NCI-H345 treated with DMSO at 0.1 percent for 48 hours (cell line): ENCODE measurements at regions not wholly inside any gene's neighbourhood (a gene's known extent, or its start where the extent isn't known, plus 50 kb on each side); places are given as distances from the start of the nearest gene placed in this dataset.

Source experiments
- DNase-seq: peaks from one replicate; lab custom pipeline; 2025; ENCODE audit not compliant: unreplicated experiment; lab: John Stamatoyannopoulos, UW

DNA sequence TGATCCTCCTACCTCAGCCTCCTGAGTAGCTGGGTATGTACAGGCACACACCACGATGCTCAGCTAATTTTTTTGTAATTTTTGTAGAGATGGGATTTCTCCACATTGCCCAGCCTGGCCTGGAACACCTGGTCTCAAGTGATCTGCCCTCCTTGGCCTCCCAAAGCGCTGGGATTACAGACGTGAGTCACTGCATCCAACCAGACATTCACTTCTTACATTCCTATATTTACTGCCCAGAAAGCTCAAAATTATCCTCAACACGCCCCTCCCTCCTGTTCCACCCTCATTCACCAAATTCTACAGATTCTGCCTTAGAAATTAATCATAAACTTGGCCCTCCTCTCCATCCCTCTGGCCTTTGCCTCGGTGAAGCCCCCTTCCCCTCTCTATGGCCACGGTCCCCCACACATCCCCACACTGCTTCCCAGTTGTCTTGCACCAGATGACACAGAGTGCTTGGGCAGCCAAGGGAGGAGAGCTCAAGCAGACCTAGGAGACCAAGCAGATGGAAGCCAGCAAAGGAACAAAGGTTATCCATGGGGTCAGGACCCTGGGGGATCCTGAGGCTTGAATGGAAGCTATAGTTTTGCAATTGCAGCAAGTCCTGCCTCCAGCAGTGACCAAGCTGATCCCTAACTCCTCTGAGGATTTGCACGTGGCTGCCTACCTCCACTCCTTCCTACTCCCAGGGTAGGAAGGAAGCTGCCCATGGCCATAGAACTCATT lies 213.2 kb upstream of the FOXN3 start:
- no peak for DNase-seq

DNA sequence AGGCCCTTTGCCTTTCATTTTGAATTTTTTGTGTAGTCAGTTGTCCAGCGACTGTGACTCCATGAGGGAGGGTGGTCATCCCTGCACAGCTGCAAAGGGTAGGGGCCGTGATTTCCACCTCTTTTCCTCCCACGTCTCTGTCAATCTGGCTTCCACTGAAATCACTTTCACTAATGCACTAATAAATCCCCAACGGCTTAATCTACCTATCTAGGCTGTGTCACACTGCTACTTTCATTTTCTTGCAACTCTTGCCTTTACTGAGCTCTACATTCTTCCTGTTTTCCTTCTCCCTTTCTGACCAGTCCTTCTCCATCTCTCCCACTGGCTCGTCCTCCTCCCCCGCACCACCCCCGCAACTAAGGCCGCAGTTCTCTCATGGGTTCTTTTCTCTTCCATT lies 212.3 kb upstream of the FOXN3 start:
- no peak for DNase-seq

DNA sequence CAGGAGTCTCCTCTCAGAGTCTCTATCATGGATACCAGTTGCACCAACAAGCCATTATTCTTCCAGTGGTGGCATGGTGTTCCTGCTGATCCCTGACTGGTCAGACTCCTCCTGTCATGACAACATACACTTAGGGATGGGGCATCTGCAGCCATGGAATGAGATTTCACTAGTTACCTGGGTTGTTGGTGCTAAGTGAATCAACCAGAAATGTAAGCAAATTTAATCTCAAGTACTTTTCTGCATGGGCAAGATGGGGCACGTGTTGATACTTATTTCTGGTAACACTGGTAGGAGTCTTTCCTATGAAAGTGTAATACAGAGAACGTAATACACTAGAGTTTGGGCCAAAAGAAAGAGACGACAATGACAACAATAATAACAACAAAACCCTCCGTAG lies 211.5 kb upstream of the FOXN3 start:
- DNase-seq, result no peak

DNA sequence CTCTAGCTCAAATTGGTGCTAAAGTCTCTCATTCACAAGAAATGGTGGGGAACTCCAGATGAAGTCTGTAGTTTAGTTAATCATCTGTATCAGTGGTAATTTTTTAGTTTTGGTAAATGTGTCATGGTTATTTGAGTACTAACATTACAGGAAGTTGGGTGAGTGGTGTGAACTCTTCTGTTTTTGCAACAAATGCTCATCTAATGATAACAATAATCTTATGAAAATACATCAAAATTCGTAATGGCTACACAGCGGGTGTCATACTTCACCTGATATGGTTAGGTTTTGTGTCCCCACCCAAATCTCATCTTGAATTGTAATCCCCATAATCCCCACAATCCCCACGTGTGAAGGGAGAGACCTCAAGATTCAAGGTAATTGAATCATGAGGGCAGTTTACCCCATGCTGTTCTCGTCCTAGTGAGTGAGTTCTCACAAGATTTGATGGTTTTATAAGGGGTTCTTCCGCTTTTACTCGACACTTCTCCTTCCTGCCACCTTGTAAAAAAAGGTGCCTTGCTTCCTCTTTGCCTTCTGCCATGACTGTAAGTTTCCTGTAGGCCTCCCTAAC lies 209.3 kb upstream of the FOXN3 start:
- no peak for DNase-seq

DNA sequence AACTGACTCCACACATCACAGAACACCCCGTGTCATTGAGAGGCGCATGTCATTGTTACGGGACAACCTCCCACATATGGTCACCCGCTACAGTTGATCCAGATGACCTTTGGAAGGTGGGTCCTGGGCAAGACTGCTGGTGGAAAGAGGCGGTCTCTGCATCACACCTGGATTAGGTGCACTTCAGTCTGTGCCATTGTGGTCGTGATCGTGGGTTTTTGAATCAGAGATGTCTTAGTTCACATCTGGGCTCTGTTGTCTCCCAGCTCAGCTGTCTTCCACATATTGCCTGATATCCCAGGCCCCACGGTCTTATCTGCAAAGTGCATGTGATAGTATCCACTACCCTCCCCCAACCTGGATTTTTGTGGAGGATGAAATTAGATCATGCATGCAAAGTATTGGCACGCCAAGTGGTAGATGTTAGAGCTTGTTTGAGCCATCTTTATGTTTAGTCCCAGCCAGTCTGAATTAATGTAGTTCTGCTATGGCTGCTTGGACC lies 208.7 kb upstream of the FOXN3 start:
- peak; percentile 32 for DNase-seq

DNA sequence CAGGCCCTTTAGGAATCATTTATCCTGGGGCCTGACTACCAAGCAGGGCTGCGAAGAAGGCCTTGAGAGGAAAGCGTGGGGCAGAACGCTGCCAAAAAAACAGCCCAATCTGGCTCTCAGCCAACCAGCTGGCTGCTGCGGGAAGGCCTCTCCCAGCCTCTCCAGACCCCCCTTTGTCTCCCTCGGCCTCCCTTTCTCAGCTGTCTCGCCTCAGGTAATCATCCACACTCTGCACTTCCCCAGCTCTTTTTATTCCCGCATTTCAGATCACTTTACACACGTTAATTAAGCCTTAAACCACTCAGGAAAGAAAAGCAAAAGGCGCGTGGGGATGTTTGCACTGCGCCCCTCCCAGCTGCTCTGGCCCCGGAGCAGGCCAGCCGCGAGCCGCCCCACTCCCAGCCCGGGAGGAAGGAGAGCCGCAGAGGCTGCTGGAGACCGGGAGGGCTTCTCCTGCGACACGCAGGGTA lies 208.2 kb upstream of the FOXN3 start:
- peak; percentile 80 for DNase-seq

DNA sequence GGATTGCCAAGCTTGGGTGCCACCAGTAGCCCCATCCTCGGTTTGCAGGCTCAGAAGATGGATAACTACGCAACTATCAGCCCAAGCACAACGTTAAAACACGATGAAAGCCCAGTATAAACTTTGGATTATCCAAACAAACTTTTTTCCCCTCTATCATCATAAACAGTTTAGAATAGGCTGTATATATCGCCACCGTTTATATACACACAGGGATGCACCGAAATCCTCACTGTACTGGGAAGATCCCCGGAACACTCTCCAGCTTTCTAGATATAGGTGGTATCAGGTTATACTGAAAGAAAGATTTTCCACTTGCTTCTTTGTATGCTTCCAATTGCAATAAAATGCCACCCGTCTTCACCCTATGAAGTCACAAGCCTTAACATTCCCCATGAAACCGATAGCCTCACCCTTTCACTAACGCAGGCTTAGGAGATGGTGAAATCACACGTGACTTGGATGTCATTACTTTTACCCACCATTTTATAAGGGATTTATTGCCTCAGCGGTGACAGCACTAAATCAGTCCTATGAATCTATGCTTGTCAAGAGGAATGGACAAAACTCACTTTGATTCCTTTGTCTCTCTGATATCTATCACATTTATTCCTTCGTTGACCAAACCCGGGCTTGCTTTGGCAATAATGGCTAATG lies 207.6 kb upstream of the FOXN3 start:
- DNase-seq, result no peak

DNA sequence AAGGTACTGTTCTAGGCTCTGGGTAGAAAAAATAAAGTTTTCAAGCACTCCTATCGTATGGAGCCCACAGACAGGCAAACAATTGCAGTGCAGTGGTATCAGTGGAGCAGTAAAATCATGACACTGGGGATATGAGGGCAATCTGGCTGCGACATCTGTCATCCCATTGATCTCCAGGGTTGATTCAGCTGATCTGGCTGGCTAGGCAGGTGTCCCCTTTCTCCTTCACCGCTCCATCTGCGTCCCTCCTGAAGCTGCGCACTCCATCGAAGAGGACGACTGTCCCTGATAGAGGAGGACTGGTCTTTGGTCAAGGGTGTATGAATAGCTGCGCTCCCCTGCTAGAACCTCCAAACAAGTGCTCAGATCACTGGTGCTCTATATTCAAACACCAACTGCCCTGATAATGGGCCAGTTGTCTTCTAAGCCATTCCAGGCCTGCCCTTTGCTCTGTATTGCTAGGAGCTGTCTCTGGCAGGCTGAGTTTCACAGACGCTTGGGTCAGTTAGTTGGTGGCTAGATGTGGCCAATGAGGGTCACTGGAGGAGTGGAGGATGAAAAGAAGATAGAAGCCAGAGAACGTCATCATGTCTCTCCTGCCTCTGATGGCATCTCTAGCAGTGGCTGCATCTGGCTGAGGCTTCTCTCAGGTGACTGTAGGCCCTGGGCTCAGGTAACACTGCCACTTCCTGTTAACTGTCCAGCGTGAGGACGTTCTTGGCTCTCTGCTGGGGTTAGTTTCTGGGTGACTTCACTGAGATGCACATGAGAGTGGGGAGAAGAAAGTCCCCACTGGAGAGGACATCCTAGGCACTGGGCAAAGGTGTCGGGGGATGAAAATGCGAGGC lies 205.0 kb upstream of the FOXN3 start:
- DNase-seq, result no peak

DNA sequence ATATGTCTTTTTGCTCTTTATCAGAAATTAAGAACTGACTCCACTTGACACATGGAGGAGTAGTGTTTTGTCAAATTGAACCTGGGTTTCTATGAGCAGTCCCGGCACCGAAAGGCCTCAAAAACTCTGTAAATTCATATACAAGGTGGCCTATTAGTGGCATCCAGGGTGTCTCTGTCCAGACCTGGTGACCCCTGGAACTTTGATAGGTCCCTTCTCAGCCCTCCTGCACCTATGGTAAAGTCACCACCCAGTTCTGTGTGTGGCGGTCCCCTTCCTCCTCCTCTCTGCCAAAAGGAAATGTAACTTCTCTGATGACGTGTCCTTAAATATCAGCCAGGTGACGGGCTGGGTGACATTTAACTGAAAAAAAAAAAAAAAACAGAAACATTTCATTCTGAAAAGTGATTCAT lies 204.0 kb upstream of the FOXN3 start:
- DNase-seq, result no peak

DNA sequence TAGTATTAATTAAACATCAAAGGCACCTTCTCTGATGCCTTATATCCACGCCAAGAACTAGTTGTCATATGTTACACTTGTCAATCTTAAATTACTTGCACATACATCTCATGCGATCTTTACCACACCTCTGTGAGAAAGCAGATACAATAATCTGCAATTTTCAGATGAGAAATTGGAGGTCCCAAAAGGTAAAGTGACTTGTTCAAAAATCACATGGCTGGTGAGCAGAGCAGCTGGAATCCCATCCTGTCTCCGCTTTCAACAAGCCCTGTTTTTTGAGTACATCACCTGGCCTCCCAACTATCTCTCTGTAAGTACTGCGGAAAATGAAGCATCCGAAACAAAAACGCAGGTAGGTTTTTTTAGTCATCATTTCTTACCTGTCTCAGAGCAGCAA lies 203.4 kb upstream of the FOXN3 start:
- DNase-seq, result no peak

DNA sequence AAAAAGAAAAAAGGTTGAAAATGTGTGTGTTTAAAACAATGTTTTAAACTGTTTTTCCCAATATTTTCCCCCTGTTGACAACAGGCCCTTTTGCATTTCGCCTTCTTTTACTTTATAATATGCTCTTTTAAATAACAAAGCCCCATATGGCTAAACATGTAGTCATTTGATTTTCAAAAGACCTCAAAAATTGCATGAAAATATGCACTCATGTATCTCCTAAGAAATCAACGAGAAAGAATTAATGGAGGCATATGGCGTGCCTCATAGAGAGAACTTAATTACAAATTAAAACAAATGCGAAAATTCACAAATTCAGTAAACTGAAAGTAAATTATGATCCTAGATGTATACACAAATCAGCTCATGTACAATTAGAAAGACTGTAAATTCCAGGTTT lies 202.6 kb upstream of the FOXN3 start:
- DNase-seq, result no peak

DNA sequence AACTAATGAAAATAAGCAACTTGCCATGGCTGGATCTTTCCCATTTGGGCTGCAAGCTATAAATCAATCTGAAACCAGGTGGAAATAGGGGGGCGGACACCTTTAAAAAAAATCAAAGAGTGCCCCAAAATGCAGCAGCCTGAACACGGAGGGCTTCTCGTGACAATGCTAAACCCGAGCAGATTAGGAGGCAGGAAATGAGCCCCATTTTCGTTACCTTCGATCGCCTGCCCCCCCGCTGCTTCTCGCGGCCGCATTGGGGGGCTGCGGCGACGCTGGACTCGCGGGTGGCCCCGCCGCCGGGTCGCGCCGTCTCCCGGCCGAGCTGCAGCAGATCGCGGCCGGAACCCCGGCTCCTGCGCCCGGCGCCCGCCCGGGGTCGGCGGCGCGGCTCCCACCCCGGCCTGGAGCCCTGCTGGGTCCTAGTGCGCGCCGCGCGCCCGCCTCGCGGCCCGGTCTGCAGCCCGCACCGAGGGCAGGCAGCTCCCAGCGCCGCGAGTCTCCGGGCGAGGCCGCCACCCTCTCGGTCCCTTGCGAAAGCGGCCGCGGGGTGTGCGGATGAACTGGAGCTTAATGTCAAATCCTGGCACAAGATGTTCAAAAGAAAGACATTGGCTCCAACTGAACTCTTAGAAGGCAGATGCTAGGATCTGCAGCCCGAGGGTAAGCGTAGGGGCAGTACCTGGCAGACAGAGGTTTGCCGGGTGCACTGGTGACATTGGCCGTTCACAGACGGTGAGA lies 201.9 kb upstream of the FOXN3 start:
- peak; percentile 62 for DNase-seq

DNA sequence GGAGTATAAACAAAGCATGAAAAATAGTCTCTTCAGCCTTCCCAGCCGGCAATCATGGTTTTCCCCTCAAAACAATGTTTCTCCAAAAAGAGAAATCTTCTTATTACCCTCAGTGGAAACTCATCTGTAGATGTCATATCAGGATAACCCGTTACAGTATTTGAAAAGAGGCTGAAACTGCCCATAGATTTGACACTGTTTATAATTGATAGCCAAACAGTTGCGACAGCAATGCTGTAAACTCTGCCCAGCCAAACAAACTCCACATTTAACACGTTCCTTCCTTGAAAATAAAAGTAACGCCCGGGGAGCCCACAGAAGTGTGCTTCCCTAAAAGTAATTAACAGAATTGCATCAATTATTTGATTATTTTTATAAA lies 201.3 kb upstream of the FOXN3 start:
- DNase-seq, result peak; percentile 40

DNA sequence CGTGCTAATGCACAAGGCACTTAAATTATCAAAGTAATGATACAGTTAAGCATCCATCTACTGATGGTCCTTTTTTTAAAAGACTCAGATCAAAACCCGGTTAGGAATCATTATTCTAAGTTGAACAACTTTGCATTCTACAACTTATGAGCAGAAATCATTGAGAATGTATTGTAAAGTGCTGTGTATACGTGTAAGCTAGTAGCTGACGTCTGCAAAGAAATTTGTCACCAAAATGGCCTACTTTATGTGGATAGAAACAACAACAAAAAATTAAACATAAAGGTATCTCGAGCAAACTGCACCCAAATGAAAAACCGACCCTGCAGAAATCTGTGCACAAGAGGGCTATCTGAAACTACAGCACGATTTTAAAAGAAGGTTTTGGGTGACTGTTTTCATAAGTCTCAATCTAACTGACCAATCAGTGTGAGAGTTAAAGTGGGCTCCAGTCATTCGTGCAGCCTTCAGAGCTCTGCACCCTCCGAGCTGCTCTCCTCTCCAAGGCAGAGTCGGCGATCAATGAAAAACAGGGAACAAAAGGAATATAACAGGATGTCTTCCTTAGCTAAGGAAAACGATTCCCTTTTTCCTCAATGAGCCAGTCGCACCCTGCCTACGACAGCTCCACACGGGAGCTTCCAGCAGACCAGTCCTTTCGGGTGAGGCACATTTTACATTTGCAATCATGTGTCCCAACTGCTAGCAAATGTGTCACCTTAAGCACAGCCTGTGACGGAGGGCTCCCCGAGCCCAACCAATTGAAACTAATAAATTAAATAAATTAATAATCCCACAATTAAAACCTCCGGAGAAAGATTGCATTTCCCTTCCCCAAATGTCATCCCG lies 200.7 kb upstream of the FOXN3 start:
- DNase-seq, result peak; percentile 32

DNA sequence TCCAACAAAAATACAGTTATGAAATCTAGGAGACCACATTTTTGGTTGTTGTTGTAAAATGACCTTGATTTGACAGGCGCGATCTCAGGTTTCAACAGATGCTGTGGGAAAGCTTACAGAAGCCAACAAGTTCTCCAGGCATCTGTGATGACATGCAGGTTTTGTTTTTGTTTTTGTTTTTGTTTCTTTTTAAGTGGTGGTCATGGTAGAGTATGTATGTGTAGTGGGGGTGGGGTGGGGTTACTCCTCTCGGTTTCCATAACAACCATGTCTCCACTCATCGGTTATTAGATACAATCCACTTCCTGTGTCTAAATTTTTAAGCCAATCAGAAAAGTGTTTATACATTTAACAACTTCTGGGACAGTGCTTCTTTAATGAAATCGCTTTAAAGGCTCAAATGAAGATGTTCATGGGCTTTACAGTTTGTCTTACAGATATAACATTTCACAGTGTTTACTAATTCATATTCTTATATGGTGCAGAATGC lies 199.9 kb upstream of the FOXN3 start:
- no peak for DNase-seq

DNA sequence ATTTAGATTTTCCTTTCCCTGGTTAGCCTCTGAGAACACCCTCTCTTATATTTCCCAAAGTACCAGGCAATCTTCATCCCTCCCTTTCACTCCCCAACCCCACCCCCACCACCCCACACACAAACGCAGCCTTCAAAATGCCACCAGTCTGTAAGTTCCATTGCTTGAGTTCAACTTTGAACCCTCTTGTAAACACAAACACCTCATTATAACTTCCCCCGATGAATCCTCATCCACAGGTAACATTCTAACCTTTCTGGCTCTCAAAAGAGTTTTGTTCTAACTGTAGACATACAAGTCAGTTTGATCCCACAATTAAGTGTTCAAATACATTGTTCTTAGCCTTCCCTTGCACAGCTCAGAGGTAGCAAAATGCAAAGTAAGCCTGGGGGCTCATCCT lies 199.4 kb upstream of the FOXN3 start:
- no peak for DNase-seq

DNA sequence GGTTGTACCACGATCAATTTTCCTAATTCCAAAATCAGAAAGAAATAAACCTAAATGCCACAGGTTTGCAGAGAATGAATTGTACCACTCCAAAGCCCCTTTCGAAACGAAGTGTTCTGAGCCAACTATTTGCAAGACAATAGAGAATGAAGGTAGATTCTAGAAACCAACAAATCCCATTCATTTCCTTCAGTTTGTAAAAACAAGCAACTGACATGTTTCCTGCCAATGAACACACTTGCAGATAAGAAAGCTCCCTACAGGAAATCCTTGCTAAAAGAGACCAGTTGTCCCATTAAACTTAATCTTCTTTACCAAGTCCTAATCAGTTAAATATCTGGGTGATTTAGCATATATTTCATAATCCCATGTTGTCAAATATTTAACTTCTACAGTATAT lies 198.4 kb upstream of the FOXN3 start:
- no peak for DNase-seq

DNA sequence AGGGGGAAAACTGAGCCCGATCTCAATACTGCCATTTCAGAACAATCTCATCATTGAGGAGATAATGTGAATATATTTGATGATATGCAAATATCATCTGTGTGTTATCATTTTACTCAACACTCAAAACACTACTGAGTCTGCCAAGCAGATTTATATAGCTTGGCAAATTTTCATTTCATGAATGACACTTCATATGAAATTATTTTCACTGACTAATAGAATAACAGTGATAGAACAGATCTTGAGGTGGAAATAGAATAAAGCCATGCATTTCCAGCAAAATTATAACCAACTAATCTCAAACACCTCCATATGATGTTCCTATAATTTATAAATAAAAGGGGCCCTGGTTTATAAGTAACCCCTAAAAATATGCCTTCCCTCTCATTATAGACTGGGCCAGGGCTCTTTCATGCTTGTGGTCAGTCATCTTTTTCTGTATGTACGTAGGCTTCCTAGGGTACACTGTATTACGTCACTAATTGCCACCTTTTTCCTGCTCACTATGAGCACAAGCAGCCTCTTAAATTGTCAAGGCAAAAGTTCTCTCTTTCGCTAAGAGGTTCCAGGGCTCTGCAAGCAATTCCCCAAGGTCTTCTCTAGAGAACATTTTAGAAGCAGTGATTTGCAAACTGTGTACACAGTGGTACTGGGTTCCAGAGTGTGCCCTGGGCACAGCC lies 197.1 kb upstream of the FOXN3 start:
- no peak for DNase-seq
